SK-N-SH treated with all-trans-retinoic acid at 6 μM for 48 hours (cell line): ENCODE measurements at regions not wholly inside any gene's neighbourhood (a gene's known extent, or its start where the extent isn't known, plus 50 kb on each side); places are given as distances from the start of the nearest gene placed in this dataset.

Experiments used
- ATAC-seq: fragments of 200-7000 bp; cut with Tn5 transposase; 3 replicates; pipeline ENCODE4 v1.9.1; 2020; ENCODE audit warnings: mild to moderate bottlenecking, moderate library complexity
- ARNTL ChIP-seq: fragments of 450-650 bp; formaldehyde crosslinking; IDR thresholded peaks from 2 replicates; pipeline ENCODE4 v1.5.0; 2020; ENCODE audit warnings: low read depth, mild to moderate bottlenecking, moderate library complexity, borderline replicate concordance
- BACH2 ChIP-seq: fragments of 250-450 bp; sonication (Bioruptor Pico); IDR thresholded peaks from 2 replicates; pipeline ENCODE4 v1.9.0; 2021; ENCODE audit warnings: mild to moderate bottlenecking, borderline replicate concordance
- CREB5 ChIP-seq: fragments of 250-450 bp; sonication (Bioruptor Pico); IDR thresholded peaks from 2 replicates; pipeline ENCODE4 v1.5.1; 2020; ENCODE audit warnings: low read depth, mild to moderate bottlenecking, moderate library complexity
- CSDC2 ChIP-seq: fragments of 250-450 bp; sonication (Bioruptor Pico); IDR thresholded peaks from 2 replicates; pipeline ENCODE4 v1.5.0; 2020; ENCODE audit warnings: mild to moderate bottlenecking, moderate library complexity
- ESRRG ChIP-seq: fragments of 250-450 bp; sonication (Bioruptor Pico); IDR thresholded peaks from 2 replicates; pipeline ENCODE4 v1.6.1; 2021; ENCODE audit warnings: mild to moderate bottlenecking
- ISL1 ChIP-seq: fragments of 250-450 bp; sonication (Bioruptor Pico); IDR thresholded peaks from 2 replicates; pipeline ENCODE4 v2.1.2; 2022; ENCODE audit warnings: mild to moderate bottlenecking, moderate library complexity
- OSR1 ChIP-seq: fragments of 250-450 bp; sonication (Bioruptor Pico); IDR thresholded peaks from 2 replicates; pipeline ENCODE4 v1.8.0; 2022; ENCODE audit warnings: moderate library complexity, mild to moderate bottlenecking, inconsistent platforms
- PATZ1 ChIP-seq: fragments of 250-450 bp; sonication (Bioruptor Pico); IDR thresholded peaks from 2 replicates; pipeline ENCODE4 v1.8.0; 2020; ENCODE audit warnings: mild to moderate bottlenecking, moderate library complexity, borderline replicate concordance
- POU6F1 ChIP-seq: fragments of 250-450 bp; sonication (Bioruptor Pico); IDR thresholded peaks from 2 replicates; pipeline ENCODE4 v1.8.0; 2021; ENCODE audit warnings: low read depth, mild to moderate bottlenecking, moderate library complexity, borderline replicate concordance
- PPARA ChIP-seq: fragments of 250-450 bp; sonication (Bioruptor Pico); IDR thresholded peaks from 2 replicates; pipeline ENCODE4 v1.5.0; 2020; ENCODE audit warnings: mild to moderate bottlenecking, borderline replicate concordance
- RARB ChIP-seq: fragments of 250-450 bp; sonication (Bioruptor Pico); IDR thresholded peaks from 2 replicates; pipeline ENCODE4 v1.8.0; 2021; ENCODE audit warnings: mild to moderate bottlenecking, moderate library complexity
- SNAI2 ChIP-seq: fragments of 250-450 bp; sonication (Bioruptor Pico); IDR thresholded peaks from 2 replicates; pipeline ENCODE4 v1.5.0; 2020; ENCODE audit warnings: mild to moderate bottlenecking, moderate library complexity
- TCF4 ChIP-seq: fragments of 250-450 bp; sonication (Bioruptor Pico); IDR thresholded peaks from 2 replicates; pipeline ENCODE4 v1.8.0; 2021; ENCODE audit warnings: mild to moderate bottlenecking, moderate library complexity, borderline replicate concordance
- TOX ChIP-seq: fragments of 250-450 bp; sonication (Bioruptor Pico); IDR thresholded peaks from 2 replicates; pipeline ENCODE4 v1.8.0; 2021; ENCODE audit warnings: mild to moderate bottlenecking, moderate library complexity, borderline replicate concordance
- TSHZ2 ChIP-seq: fragments of 250-450 bp; sonication (Bioruptor Pico); IDR thresholded peaks from 2 replicates; pipeline ENCODE4 v1.5.0; 2020; ENCODE audit warnings: mild to moderate bottlenecking, moderate library complexity
- ZC3H10 ChIP-seq: fragments of 250-450 bp; sonication (Bioruptor Pico); IDR thresholded peaks from 2 replicates; pipeline ENCODE4 v1.5.1; 2021; ENCODE audit warnings: mild to moderate bottlenecking, moderate library complexity
- ZFP3 ChIP-seq: fragments of 250-450 bp; sonication (Bioruptor Pico); IDR thresholded peaks from 2 replicates; pipeline ENCODE4 v1.5.0; 2020; ENCODE audit warnings: mild to moderate bottlenecking, moderate library complexity
- ZFP30 ChIP-seq: fragments of 450-650 bp; formaldehyde crosslinking; IDR thresholded peaks from 2 replicates; pipeline ENCODE4 v1.5.0; 2022; ENCODE audit warnings: mild to moderate bottlenecking, moderate library complexity
- ZNF565 ChIP-seq: fragments of 450-650 bp; formaldehyde crosslinking; conservative IDR thresholded peaks from 2 replicates; pipeline ENCODE4 v1.5.0; 2020; ENCODE audit warnings: low read depth, mild to moderate bottlenecking, moderate library complexity
- ZNF70 ChIP-seq: fragments of 450-650 bp; formaldehyde crosslinking; IDR thresholded peaks from 2 replicates; pipeline ENCODE4 v1.5.0; 2020; ENCODE audit warnings: mild to moderate bottlenecking, moderate library complexity
- ZNF8 ChIP-seq: fragments of 450-650 bp; formaldehyde crosslinking; IDR thresholded peaks from 2 replicates; pipeline ENCODE4 v1.5.0; 2020; ENCODE audit warnings: mild to moderate bottlenecking, moderate library complexity

- TF ChIP-seq CREB5 (CRISPR knock-in tag) (no peak), TCF4 (CRISPR knock-in tag) (no peak), ZNF8 (no peak), OSR1 (CRISPR knock-in tag) (no peak)
- TF ChIP-seq, all 23 proteins: peak for 0
Observed at GRCh38 chr7:67413670-67414069, 417.0 kb downstream of the TYW1 start (continued).

DNA sequence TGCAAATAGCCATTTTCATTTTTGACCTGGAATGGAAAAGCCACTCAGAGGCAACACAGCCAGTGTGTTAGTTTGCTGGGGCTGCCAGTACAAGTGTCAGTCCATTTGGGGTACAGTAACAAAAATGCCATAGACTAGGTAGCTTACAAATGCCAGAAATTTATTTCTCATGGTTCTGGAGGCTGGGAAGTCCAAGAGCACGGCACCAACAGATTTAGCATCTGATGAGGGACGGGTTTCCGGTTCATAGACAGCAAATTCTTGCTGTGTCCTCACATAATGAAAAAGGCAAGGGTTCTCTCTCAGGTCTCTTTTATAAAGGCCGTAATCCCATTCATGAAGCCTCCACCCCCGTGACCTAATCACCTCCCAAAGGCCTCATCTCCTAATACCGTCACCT lies 418.2 kb downstream of the TYW1 start:
- TF ChIP-seq ZNF70, result no peak
- no peak for TF ChIP-seq RARB
- no peak for ATAC-seq

GRCh38 chr7:67422601-67423000 lies 426.0 kb downstream of the TYW1 start:
- no peak for ATAC-seq
- no peak for TF ChIP-seq TOX (CRISPR knock-in tag)
- no peak for TF ChIP-seq ZNF8
- no peak for TF ChIP-seq PATZ1 (CRISPR knock-in tag)
- no peak for TF ChIP-seq CSDC2 (CRISPR knock-in tag)
- TF ChIP-seq RARB, result no peak
- TF ChIP-seq ISL1 (CRISPR knock-in tag), result no peak
- TF ChIP-seq PPARA (CRISPR knock-in tag), result no peak

- TF ChIP-seq PATZ1 (CRISPR knock-in tag), result no peak
- TF ChIP-seq ZFP3, result no peak
- no peak for TF ChIP-seq ZFP30
- no peak for TF ChIP-seq ZC3H10 (CRISPR knock-in tag)
- no peak for TF ChIP-seq BACH2 (CRISPR knock-in tag)
- no peak for TF ChIP-seq CREB5 (CRISPR knock-in tag)
- TF ChIP-seq ARNTL, result no peak
- peak; percentile 58; the same call in 1 of the 2 replicates for TF ChIP-seq TSHZ2 (CRISPR knock-in tag)
- no peak for TF ChIP-seq ZNF8
- TF ChIP-seq TCF4 (CRISPR knock-in tag), result peak; percentile 89
- no peak for TF ChIP-seq CSDC2 (CRISPR knock-in tag)
- no peak for TF ChIP-seq SNAI2
- ATAC-seq, result peak; percentile 66; the same call in 1 of the 3 replicates
Observed at GRCh38 chr7:67423065-67423464, 426.4 kb downstream of the TYW1 start.

- no peak for ATAC-seq
- no peak for TF ChIP-seq ARNTL
- TF ChIP-seq ESRRG (CRISPR knock-in tag), result no peak
- TF ChIP-seq PPARA (CRISPR knock-in tag), result no peak
- no peak for TF ChIP-seq ZNF8
- TF ChIP-seq ZNF70, result no peak
- no peak for TF ChIP-seq BACH2 (CRISPR knock-in tag)
- no peak for TF ChIP-seq ISL1 (CRISPR knock-in tag)
- TF ChIP-seq ZFP3, result no peak
- TF ChIP-seq ZC3H10 (CRISPR knock-in tag), result no peak
- no peak for TF ChIP-seq OSR1 (CRISPR knock-in tag)
- no peak for TF ChIP-seq POU6F1 (CRISPR knock-in tag)
- TF ChIP-seq PATZ1 (CRISPR knock-in tag), result no peak
- TF ChIP-seq ZNF565, result no peak
- TF ChIP-seq CSDC2 (CRISPR knock-in tag), result no peak
Observed at GRCh38 chr7:67426654-67427053, 430.0 kb downstream of the TYW1 start.
